ENCODE measurements at regions not wholly inside any gene's neighbourhood (a gene's known extent, or its start where the extent isn't known, plus 50 kb on each side); places are given as distances from the start of the nearest gene placed in this dataset.

DNA sequence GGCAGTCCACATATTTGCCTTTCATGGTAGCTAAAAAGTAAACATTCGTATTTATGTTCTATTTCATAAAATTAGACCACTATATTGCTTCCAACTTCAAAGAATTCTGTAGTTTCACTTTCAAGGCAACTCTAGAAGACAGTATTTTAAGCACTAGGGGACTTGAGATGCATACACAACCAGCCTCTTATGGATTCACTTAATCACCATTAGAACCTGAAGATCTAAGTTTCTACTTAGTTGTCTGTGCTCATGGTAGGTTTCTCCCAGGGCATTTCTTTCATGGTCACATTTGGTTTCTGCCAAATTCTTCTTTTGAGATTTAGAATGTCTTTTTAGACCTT, 209.9 kb upstream of the HCCS start:
- Histone ChIP-seq H3K79me2 (ENCODE audit: control insufficient read depth in 1 of 2, insufficient read depth in 2 of 2, low read length in 2 of 2) (no peaks in the 10 kb centered on the region), H3K4ac (replicated peaks; ENCODE audit: insufficient read length, low read depth, low read length) (no peak overlapping the region), H3K4me3 (ENCODE audit: extremely low read depth in 1 of 4, insufficient read depth in 2 of 4, low read depth in 3 of 4, low read length in 4 of 4) (no peak overlapping the region), H2BK20ac (ENCODE audit: low read length) (no peak overlapping the region), H2BK5ac (ENCODE audit: low read depth, low read length) (no peak overlapping the region), H3K36me3 (ENCODE audit: control insufficient read depth in 2 of 4, insufficient read depth in 4 of 4, low read length in 3 of 4) (no peaks in the 10 kb centered on the region), H2AK5ac (ENCODE audit: low read depth, low read length) (no peak overlapping the region), H4K91ac (replicated peaks; ENCODE audit: insufficient read length, low read length) (no peak overlapping the region), H2BK15ac (ENCODE audit: low read length) (no peak overlapping the region), H3K23me2 (ENCODE audit: low read depth, low read length) (no peaks in the 10 kb centered on the region), H3K56ac (replicated peaks; ENCODE audit: insufficient read length, low read depth, low read length) (no peak overlapping the region), H4K8ac (ENCODE audit: extremely low read depth, insufficient read depth, low read length) (no peak overlapping the region), H3K27ac (ENCODE audit: low read depth, low read length) (no peak overlapping the region), H3K4me1 (replicated peaks in 1 of 4; ENCODE audit: control insufficient read depth in 3 of 4, insufficient read depth in 4 of 4, low read length in 3 of 4) (no peaks in the 10 kb centered on the region), H3K79me1 (ENCODE audit: low read depth, low read length) (no peaks in the 10 kb centered on the region), H3K4me2 (ENCODE audit: insufficient read depth in 1 of 2, low read depth in 2 of 2, low read length in 2 of 2) (no peak overlapping the region), H2BK12ac (ENCODE audit: low read depth, low read length) (no peak overlapping the region), H3K9ac (replicated peaks in 1 of 4; ENCODE audit: extremely low read depth in 1 of 4, low read depth in 3 of 4, low read length in 3 of 4) (no peak overlapping the region), H4K20me1 (replicated peaks in 1 of 2; ENCODE audit: control insufficient read depth in 1 of 2, insufficient read depth in 2 of 2, low read length in 2 of 2) (no peaks in the 10 kb centered on the region), H2BK120ac (replicated peaks; ENCODE audit: low read depth, low read length) (no peak overlapping the region), H3K18ac (ENCODE audit: extremely low read depth, low read length) (no peak overlapping the region), H3K14ac (ENCODE audit: insufficient read length) (no peak overlapping the region), H3K23ac (ENCODE audit: insufficient read length) (no peak overlapping the region), H3K9me3 (ENCODE audit: insufficient read depth in 2 of 2, low read depth in 1 of 2, low read length in 1 of 2) (no peaks in the 10 kb centered on the region), H2AFZ (ENCODE audit: low read length) (no peak overlapping the region), H4K5ac (ENCODE audit: insufficient read length, low read depth, low read length) (no peak overlapping the region), H3K27me3 (replicated peaks in 1 of 4; ENCODE audit: control insufficient read depth in 3 of 4, extremely low read depth in 1 of 4, insufficient read depth in 3 of 4, low read length in 3 of 4) (no peaks in the 10 kb centered on the region)
- no peak for FAIRE-seq
- DNase-seq (ENCODE audit: low read depth in 1 of 2, low spot score in 2 of 2) = no peak
- 91% methylated on average over 1 of the region's 1 CpG; no CpG with 5 or more reads in 1 of the 2 experiments for WGBS, 2 experiments (ENCODE audit: extremely low coverage in 1 of 2, insufficient coverage in 1 of 2, insufficient read length in 1 of 2, insufficient replicate concordance in 2 of 2, low coverage in 1 of 2, low lambda C conversion rate in 2 of 2, missing lambda C conversion rate in 1 of 2)
- TF ChIP-seq POLR2AphosphoS5 (IDR thresholded peaks at IDR 0.05; ENCODE audit: low read depth, low read length) (no peak), SP1 (IDR thresholded peaks at IDR 0.05; ENCODE audit: low read depth, low read length) (no peak), RBBP5 (IDR thresholded peaks at IDR 0.05; ENCODE audit: borderline replicate concordance, low read depth, low read length) (no peak), TAF1 (IDR thresholded peaks at IDR 0.05; ENCODE audit: low read depth, low read length) (no peak), TAF7 (optimal IDR thresholded peaks at IDR 0.05; ENCODE audit: borderline replicate concordance, low read depth, low read length) (no peak), YY1 (IDR thresholded peaks at IDR 0.05; ENCODE audit: low read depth, low read length) (no peak), TBP (IDR thresholded peaks at IDR 0.05; ENCODE audit: low read depth, low read length) (no peak), CTBP2 (IDR thresholded peaks at IDR 0.05; ENCODE audit: borderline replicate concordance, insufficient read depth, insufficient read length, low read length) (no peak), HDAC6 (IDR thresholded peaks at IDR 0.05; ENCODE audit: low read depth, low read length) (no peak), CBX8 (IDR thresholded peaks at IDR 0.05; ENCODE audit: borderline replicate concordance, low read depth, low read length) (no peak), JUN (IDR thresholded peaks at IDR 0.05; ENCODE audit: low read depth, low read length) (no peak)
- TF ChIP-seq, protein P1, sequence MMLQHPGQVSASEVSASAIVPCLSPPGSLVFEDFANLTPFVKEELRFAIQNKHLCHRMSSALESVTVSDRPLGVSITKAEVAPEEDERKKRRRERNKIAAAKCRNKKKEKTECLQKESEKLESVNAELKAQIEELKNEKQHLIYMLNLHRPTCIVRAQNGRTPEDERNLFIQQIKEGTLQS (IDR thresholded peaks at IDR 0.05; ENCODE audit: insufficient read depth, low read depth, low read length) = no peak
- ChIA-PET CTCF (ENCODE audit: partially characterized antibody) (no interaction called here), POLR2A (ENCODE audit: partially characterized antibody) (no interaction called here)
